ENCODE measurements at regions not wholly inside any gene's neighbourhood (a gene's known extent, or its start where the extent isn't known, plus 50 kb on each side); places are given as distances from the start of the nearest gene placed in this dataset.

DNA sequence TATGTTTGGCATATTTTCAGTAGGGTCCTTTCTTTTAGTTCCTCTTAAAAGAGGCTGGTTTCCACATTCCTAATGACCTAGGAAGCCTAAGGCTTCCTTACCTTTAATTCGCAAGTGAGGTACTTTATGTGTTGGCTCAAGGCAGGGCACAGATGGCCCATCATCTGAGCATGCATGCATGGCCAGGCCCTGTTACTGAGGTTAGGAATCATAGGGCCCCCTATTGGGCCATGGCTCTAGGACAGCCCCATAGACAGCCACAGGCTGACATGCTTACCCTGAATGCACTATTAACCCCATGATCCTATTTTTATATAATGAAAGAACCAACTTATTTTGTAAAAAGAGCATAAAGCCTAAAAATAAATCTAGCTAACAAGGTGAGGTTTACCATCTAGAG, 271.4 kb downstream of the ELAVL2 start:
- TF ChIP-seq, protein P1, sequence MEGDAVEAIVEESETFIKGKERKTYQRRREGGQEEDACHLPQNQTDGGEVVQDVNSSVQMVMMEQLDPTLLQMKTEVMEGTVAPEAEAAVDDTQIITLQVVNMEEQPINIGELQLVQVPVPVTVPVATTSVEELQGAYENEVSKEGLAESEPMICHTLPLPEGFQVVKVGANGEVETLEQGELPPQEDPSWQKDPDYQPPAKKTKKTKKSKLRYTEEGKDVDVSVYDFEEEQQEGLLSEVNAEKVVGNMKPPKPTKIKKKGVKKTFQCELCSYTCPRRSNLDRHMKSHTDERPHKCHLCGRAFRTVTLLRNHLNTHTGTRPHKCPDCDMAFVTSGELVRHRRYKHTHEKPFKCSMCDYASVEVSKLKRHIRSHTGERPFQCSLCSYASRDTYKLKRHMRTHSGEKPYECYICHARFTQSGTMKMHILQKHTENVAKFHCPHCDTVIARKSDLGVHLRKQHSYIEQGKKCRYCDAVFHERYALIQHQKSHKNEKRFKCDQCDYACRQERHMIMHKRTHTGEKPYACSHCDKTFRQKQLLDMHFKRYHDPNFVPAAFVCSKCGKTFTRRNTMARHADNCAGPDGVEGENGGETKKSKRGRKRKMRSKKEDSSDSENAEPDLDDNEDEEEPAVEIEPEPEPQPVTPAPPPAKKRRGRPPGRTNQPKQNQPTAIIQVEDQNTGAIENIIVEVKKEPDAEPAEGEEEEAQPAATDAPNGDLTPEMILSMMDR (IDR thresholded peaks at IDR 0.05) = no peak
- no peak for TF ChIP-seq ZFX (IDR thresholded peaks at IDR 0.05; ENCODE audit: borderline replicate concordance)
